Astrocyte (in vitro differentiated cells and primary cell): ENCODE measurements at regions not wholly inside any gene's neighbourhood (a gene's known extent, or its start where the extent isn't known, plus 50 kb on each side); places are given as distances from the start of the nearest gene placed in this dataset.
A peak's percentile ranks its signal among the peaks of the same experiment; 100 is the strongest.
"Not testable (repeated sequence)": the region's sequence is repeated elsewhere in the genome, so short reads cannot be mapped to it uniquely, and the experiment has no call there.

ENCODE experiments used
- DNase-seq: peaks from one replicate; pipeline ENCODE4 v3.0.0-alpha.2; 2010; ENCODE audit warnings: low read depth
- FAIRE-seq: peaks from 2 replicates; lab custom pipeline; 2011; peaks lifted over from hg19 to GRCh38; lab: Jason Lieb, UNC
- H2AFZ ChIP-seq: 2 replicates; pipeline ENCODE4 v1.6.0; 2012; ENCODE audit warnings: low read depth, low read length, inconsistent platforms
- H3K27ac ChIP-seq: 2 replicates; pipeline ENCODE4 v1.5.1; 2011; ENCODE audit warnings: low read depth, low read length, inconsistent platforms
- H3K27me3 ChIP-seq: 2 replicates; pipeline ENCODE4 v1.6.0; 2011; ENCODE audit warnings: low read length, inconsistent platforms; ENCODE audit not compliant: insufficient read depth
- H3K36me3 ChIP-seq: 2 replicates; pipeline ENCODE4 v1.5.1; 2011; ENCODE audit warnings: low read length, inconsistent platforms; ENCODE audit not compliant: insufficient read depth
- H3K4me1 ChIP-seq: 2 replicates; pipeline ENCODE4 v1.5.1; 2011; ENCODE audit warnings: low read length, inconsistent platforms; ENCODE audit not compliant: insufficient read depth
- H3K4me2 ChIP-seq: 2 replicates; pipeline ENCODE4 v1.6.0; 2012; ENCODE audit warnings: low read length, inconsistent platforms
- H3K4me3 ChIP-seq: 2 replicates; pipeline ENCODE4 v1.5.1; 2011; ENCODE audit warnings: low read depth, mild to moderate bottlenecking, low read length, inconsistent platforms; ENCODE audit not compliant: insufficient read depth
- H3K79me2 ChIP-seq: 2 replicates; pipeline ENCODE4 v1.6.0; 2012; ENCODE audit warnings: mild to moderate bottlenecking, low read length, inconsistent platforms; ENCODE audit not compliant: insufficient read depth
- H3K9ac ChIP-seq: 2 replicates; pipeline ENCODE4 v1.6.0; 2012; ENCODE audit warnings: mild to moderate bottlenecking, low read length, inconsistent platforms
- H3K9me3 ChIP-seq: 2 replicates; pipeline ENCODE4 v1.5.1; 2012; ENCODE audit warnings: low read depth, mild to moderate bottlenecking, low read length, inconsistent platforms; ENCODE audit not compliant: insufficient read depth
- H4K20me1 ChIP-seq: 2 replicates; pipeline ENCODE4 v1.6.0; 2012; ENCODE audit warnings: low read length, inconsistent platforms; ENCODE audit not compliant: insufficient read depth
- H3K27ac Mint-ChIP-seq: one replicate; pipeline ENCODE4 v1.8.0; 2021; ENCODE audit warnings: mild to moderate bottlenecking, mixed read lengths; ENCODE audit not compliant: unreplicated experiment
- H3K27me3 Mint-ChIP-seq: one replicate; pipeline ENCODE4 v1.8.0; 2021; ENCODE audit warnings: low read depth, mixed read lengths; ENCODE audit not compliant: unreplicated experiment
- H3K36me3 Mint-ChIP-seq: one replicate; pipeline ENCODE4 v1.8.0; 2021; ENCODE audit warnings: low read depth, mixed read lengths; ENCODE audit not compliant: unreplicated experiment
- H3K4me1 Mint-ChIP-seq: one replicate; pipeline ENCODE4 v1.8.0; 2021; ENCODE audit warnings: low read depth, mixed read lengths; ENCODE audit not compliant: unreplicated experiment
- H3K4me3 Mint-ChIP-seq: one replicate; pipeline ENCODE4 v1.8.0; 2021; ENCODE audit warnings: mild to moderate bottlenecking, moderate library complexity, mixed read lengths; ENCODE audit not compliant: unreplicated experiment
- H3K9me3 Mint-ChIP-seq: one replicate; pipeline ENCODE4 v1.8.0; 2021; ENCODE audit warnings: mild to moderate bottlenecking, mixed read lengths; ENCODE audit not compliant: unreplicated experiment
- EZH2 ChIP-seq: IDR thresholded peaks from 2 replicates; pipeline ENCODE4 v1.6.1; 2012; ENCODE audit warnings: mild to moderate bottlenecking, low read length, inconsistent platforms; ENCODE audit not compliant: insufficient read depth
- TF ChIP-seq, protein P1 (sequence below): IDR thresholded peaks from 2 replicates; pipeline ENCODE4 v1.5.1; 2011; ENCODE audit warnings: low read depth, mild to moderate bottlenecking, inconsistent platforms, low read length, moderate library complexity; ENCODE audit not compliant: insufficient read depth

DNA sequence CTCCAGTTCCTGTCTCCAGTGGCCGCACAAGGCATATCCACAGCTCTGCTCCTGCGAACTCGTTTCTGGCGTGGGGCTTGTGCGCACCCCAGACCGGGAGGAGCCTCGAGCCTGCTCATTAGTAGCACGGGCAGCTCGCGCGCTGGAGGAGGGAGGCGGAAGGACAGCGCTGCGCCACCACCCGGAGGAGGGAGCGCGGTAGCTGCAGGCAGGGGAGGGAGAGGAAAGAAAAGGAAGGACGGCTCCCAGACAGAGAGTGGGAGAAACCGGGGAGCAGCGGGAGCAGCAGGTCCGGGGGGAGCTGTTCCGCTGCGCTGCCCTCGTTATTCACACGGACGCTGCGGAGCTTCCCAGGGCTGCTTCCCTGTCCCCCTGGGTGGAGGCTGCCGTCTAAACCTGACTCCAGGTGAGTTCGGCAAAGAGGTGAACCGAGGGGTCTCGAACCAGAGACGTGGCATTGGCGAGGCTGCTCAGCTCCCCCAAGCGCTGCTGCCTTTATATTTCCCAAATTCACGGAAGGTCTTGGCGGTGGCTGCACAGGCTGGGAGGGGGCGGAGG, 121.3 kb upstream of the ZNF717 start:
- no peaks in the 10 kb centered on the region for H3K9me3 Mint-ChIP-seq
- H3K4me1 Mint-ChIP-seq = no peaks in the 10 kb centered on the region
- no peaks in the 10 kb centered on the region for H3K9me3 ChIP-seq
- H2AFZ ChIP-seq = peak overlapping the region; percentile 95
- H3K9ac ChIP-seq = peak overlapping the region; percentile 79
- peaks cover 13% of the 10 kb centered on the region for H3K27me3 Mint-ChIP-seq
- FAIRE-seq = no peak
- H3K36me3 ChIP-seq = no peaks in the 10 kb centered on the region
- peak overlapping the region; percentile 84 for H3K4me3 Mint-ChIP-seq
- no peak overlapping the region for H3K27ac Mint-ChIP-seq
- no peak overlapping the region for H3K27ac ChIP-seq
- TF ChIP-seq, protein P1, sequence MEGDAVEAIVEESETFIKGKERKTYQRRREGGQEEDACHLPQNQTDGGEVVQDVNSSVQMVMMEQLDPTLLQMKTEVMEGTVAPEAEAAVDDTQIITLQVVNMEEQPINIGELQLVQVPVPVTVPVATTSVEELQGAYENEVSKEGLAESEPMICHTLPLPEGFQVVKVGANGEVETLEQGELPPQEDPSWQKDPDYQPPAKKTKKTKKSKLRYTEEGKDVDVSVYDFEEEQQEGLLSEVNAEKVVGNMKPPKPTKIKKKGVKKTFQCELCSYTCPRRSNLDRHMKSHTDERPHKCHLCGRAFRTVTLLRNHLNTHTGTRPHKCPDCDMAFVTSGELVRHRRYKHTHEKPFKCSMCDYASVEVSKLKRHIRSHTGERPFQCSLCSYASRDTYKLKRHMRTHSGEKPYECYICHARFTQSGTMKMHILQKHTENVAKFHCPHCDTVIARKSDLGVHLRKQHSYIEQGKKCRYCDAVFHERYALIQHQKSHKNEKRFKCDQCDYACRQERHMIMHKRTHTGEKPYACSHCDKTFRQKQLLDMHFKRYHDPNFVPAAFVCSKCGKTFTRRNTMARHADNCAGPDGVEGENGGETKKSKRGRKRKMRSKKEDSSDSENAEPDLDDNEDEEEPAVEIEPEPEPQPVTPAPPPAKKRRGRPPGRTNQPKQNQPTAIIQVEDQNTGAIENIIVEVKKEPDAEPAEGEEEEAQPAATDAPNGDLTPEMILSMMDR = no peak
- TF ChIP-seq EZH2 = no peak
- H3K4me2 ChIP-seq = peak overlapping the region; percentile 95
- H3K36me3 Mint-ChIP-seq = no peaks in the 10 kb centered on the region
- no peaks in the 10 kb centered on the region for H4K20me1 ChIP-seq
- H3K4me1 ChIP-seq = peaks cover 2% of the 10 kb centered on the region
- peak overlapping the region; percentile 70 for H3K4me3 ChIP-seq
- no peaks in the 10 kb centered on the region for H3K79me2 ChIP-seq
- H3K27me3 ChIP-seq = no peaks in the 10 kb centered on the region
- DNase-seq = peak; percentile 22

DNA sequence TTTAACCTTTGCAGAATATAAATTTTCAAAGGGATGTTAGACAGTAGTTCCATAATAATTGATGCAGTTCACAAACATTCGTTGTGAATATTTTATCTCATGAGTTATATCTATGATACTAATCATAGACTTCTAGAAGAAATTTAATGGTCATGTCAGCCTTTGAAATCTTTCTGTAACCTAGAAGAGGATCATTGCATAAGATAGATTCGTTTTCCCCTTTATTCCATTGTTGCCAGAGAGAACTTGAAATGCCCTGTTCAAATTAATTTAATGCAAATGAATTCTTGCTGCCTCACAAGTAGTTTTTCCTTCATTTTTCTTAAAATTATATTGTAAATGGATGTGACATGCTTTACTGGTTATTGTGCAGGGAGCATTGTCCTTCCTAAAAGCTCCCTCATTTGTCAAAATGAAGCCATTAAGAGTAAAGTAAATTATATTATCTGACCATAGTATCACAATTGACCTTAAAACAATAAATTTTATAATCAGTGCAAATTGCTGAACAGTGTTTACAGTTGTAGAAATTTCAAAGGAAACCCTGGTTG, 128.5 kb upstream of the ZNF717 start:
- H3K4me2 ChIP-seq = no peak overlapping the region
- H4K20me1 ChIP-seq = no peaks in the 10 kb centered on the region
- Mint-ChIP-seq H3K9me3 (no peaks in the 10 kb centered on the region), H3K27ac (no peak overlapping the region), H3K4me3 (no peak overlapping the region), H3K36me3 (no peaks in the 10 kb centered on the region), H3K4me1 (no peaks in the 10 kb centered on the region), H3K27me3 (no peaks in the 10 kb centered on the region)
- no peak overlapping the region for H3K4me3 ChIP-seq
- DNase-seq (no peak), FAIRE-seq (peak; percentile 56)
- H3K9me3 ChIP-seq = no peaks in the 10 kb centered on the region
- no peak overlapping the region for H3K27ac ChIP-seq
- no peak overlapping the region for H2AFZ ChIP-seq
- no peaks in the 10 kb centered on the region for H3K4me1 ChIP-seq
- H3K36me3 ChIP-seq = no peaks in the 10 kb centered on the region
- TF ChIP-seq EZH2 = no peak
- TF ChIP-seq, protein P1 = no peak
- H3K79me2 ChIP-seq = no peaks in the 10 kb centered on the region
- no peaks in the 10 kb centered on the region for H3K27me3 ChIP-seq
- H3K9ac ChIP-seq = no peak overlapping the region

DNA sequence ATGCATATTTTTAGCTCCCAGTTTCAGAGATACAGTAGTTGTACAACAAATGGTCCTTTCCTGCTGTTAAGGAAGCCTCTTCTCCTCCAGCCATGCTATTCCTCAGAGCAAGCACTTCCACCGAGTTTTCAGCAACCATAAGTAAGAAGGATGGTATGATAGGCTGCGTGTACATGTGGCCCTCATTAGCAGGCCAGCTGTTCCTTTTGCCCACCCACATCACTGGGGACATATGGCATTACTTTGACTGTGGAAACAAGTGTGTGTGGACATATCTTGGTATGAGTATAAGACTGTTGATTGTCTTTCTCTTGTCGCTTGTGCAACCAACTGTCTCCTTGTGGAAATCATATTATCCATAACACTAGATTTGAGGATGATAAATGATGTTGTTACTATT, 129.4 kb upstream of the ZNF717 start:
- H3K4me3 ChIP-seq, H3K9me3 Mint-ChIP-seq, DNase-seq, H3K9me3 ChIP-seq, H3K4me2 ChIP-seq, H3K27me3 Mint-ChIP-seq, H4K20me1 ChIP-seq, H3K79me2 ChIP-seq, H3K36me3 Mint-ChIP-seq, H3K4me1 ChIP-seq, H3K9ac ChIP-seq, H3K4me3 Mint-ChIP-seq, H3K27ac Mint-ChIP-seq, H3K27me3 ChIP-seq, H3K4me1 Mint-ChIP-seq, H3K36me3 ChIP-seq, H3K27ac ChIP-seq, H2AFZ ChIP-seq: not testable (repeated sequence)
- FAIRE-seq = peak; percentile 47
